ENCODE measurements at regions not wholly inside any gene's neighbourhood (a gene's known extent, or its start where the extent isn't known, plus 50 kb on each side); places are given as distances from the start of the nearest gene placed in this dataset.

DNA sequence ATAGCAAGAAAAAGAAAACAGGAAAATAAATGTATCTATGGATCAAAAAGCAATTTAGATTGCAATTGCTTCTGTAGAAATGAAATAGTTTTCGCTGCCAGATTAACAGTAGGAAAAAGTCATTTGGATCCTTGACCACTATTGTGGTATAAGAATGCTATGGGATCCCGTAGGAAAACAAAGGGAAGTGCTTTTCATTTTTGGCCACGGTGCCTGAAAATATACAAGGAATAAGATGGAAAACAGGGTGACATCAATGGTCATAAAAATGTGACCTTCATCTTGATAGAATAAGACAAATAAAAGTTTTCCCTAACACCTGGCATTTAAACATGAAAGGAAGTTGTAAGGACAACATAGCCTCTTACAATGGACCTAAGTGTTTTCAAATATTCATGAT lies 622.8 kb downstream of the DACH1 start:
- H2AFZ ChIP-seq (ENCODE audit: control insufficient read depth, low read length): no peak overlapping the region
- H3K9ac ChIP-seq (ENCODE audit: control insufficient read depth, extremely low read depth, insufficient read depth, low read length): no peak overlapping the region
- no peaks in the 10 kb centered on the region for H4K20me1 ChIP-seq (ENCODE audit: control insufficient read depth, extremely low read depth, insufficient read depth, low read length)
- dilution Hi-C loops (cut with MboI; ENCODE audit: extremely low pct_ligation_motif_present, low sequenced_read_pairs): no loop called here
- no peak for TF ChIP-seq EZH2 (IDR thresholded peaks at IDR 0.05; ENCODE audit: low read length)
- TF ChIP-seq, protein P1, sequence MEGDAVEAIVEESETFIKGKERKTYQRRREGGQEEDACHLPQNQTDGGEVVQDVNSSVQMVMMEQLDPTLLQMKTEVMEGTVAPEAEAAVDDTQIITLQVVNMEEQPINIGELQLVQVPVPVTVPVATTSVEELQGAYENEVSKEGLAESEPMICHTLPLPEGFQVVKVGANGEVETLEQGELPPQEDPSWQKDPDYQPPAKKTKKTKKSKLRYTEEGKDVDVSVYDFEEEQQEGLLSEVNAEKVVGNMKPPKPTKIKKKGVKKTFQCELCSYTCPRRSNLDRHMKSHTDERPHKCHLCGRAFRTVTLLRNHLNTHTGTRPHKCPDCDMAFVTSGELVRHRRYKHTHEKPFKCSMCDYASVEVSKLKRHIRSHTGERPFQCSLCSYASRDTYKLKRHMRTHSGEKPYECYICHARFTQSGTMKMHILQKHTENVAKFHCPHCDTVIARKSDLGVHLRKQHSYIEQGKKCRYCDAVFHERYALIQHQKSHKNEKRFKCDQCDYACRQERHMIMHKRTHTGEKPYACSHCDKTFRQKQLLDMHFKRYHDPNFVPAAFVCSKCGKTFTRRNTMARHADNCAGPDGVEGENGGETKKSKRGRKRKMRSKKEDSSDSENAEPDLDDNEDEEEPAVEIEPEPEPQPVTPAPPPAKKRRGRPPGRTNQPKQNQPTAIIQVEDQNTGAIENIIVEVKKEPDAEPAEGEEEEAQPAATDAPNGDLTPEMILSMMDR (optimal IDR thresholded peaks at IDR 0.05 in 1 of 3, IDR thresholded peaks at IDR 0.05 in 1 of 3, conservative IDR thresholded peaks at IDR 0.05 in 1 of 3; ENCODE audit: extremely low read depth in 1 of 3, insufficient read depth in 2 of 3, low read length in 3 of 3): no peak
- no peak overlapping the region for H3K4me3 ChIP-seq (ENCODE audit: control insufficient read depth in 2 of 3, extremely low read depth in 1 of 3, insufficient read depth in 2 of 3, low read depth in 1 of 3, low read length in 3 of 3)
- DNase-seq (ENCODE audit: low read depth, low spot score): no peak
- H3K9me1 ChIP-seq (ENCODE audit: control insufficient read depth, extremely low read depth, insufficient read depth, low read length): no peaks in the 10 kb centered on the region
- H3K4me1 ChIP-seq (ENCODE audit: control insufficient read depth, extremely low read depth, insufficient read depth, low read length): no peaks in the 10 kb centered on the region
- no peak for FAIRE-seq
- no peaks in the 10 kb centered on the region for H3K79me2 ChIP-seq (ENCODE audit: control insufficient read depth, insufficient read depth, low read length)
- no peaks in the 10 kb centered on the region for H3K9me3 ChIP-seq (ENCODE audit: control insufficient read depth, low read depth, low read length)
- H3K36me3 ChIP-seq (ENCODE audit: control insufficient read depth in 2 of 2, extremely low read depth in 1 of 2, insufficient read depth in 2 of 2, low read length in 2 of 2): no peaks in the 10 kb centered on the region
- no peaks in the 10 kb centered on the region for H3K27me3 ChIP-seq (ENCODE audit: control insufficient read depth, extremely low read depth, insufficient read depth, low read length)
- H3K4me2 ChIP-seq (ENCODE audit: control insufficient read depth, extremely low read depth, insufficient read depth, low read depth, low read length): no peak overlapping the region
- H3K27ac ChIP-seq (ENCODE audit: control insufficient read depth, insufficient read depth, low read length): no peak overlapping the region

DNA sequence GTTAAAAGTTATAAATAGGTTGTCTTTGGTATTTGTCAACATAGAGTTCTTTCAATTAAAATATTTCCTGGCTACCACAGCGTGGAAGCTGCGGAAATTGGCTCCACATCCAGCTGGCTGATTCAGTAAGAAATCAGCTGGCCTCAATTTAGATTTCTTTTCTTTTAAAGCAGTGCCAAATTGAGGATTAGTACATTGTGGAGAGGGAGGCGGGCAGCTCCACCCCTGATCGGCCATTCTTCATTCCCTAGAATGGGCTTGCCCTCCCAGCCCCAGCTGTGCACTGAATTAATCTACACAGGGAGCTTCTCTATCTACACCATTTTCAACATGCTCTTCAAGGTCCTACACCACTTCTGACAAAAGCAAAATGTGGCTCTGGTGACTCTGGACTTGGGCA lies 624.8 kb downstream of the DACH1 start:
- DNase-seq (ENCODE audit: low read depth, low spot score): no peak
- no peaks in the 10 kb centered on the region for H3K4me1 ChIP-seq (ENCODE audit: control insufficient read depth, extremely low read depth, insufficient read depth, low read length)
- no peak overlapping the region for H3K4me3 ChIP-seq (ENCODE audit: control insufficient read depth in 2 of 3, extremely low read depth in 1 of 3, insufficient read depth in 2 of 3, low read depth in 1 of 3, low read length in 3 of 3)
- no peak for FAIRE-seq
- no peaks in the 10 kb centered on the region for H3K9me3 ChIP-seq (ENCODE audit: control insufficient read depth, low read depth, low read length)
- H3K4me2 ChIP-seq (ENCODE audit: control insufficient read depth, extremely low read depth, insufficient read depth, low read depth, low read length): no peak overlapping the region
- no peaks in the 10 kb centered on the region for H3K36me3 ChIP-seq (ENCODE audit: control insufficient read depth in 2 of 2, extremely low read depth in 1 of 2, insufficient read depth in 2 of 2, low read length in 2 of 2)
- no peaks in the 10 kb centered on the region for H4K20me1 ChIP-seq (ENCODE audit: control insufficient read depth, extremely low read depth, insufficient read depth, low read length)
- no peak overlapping the region for H3K9ac ChIP-seq (ENCODE audit: control insufficient read depth, extremely low read depth, insufficient read depth, low read length)
- no peak overlapping the region for H2AFZ ChIP-seq (ENCODE audit: control insufficient read depth, low read length)
- dilution Hi-C loops (cut with MboI; ENCODE audit: extremely low pct_ligation_motif_present, low sequenced_read_pairs): no loop called here
- no peak overlapping the region for H3K27ac ChIP-seq (ENCODE audit: control insufficient read depth, insufficient read depth, low read length)
- H3K9me1 ChIP-seq (ENCODE audit: control insufficient read depth, extremely low read depth, insufficient read depth, low read length): no peaks in the 10 kb centered on the region
- TF ChIP-seq, protein P1 (optimal IDR thresholded peaks at IDR 0.05 in 1 of 3, IDR thresholded peaks at IDR 0.05 in 1 of 3, conservative IDR thresholded peaks at IDR 0.05 in 1 of 3; ENCODE audit: extremely low read depth in 1 of 3, insufficient read depth in 2 of 3, low read length in 3 of 3): no peak
- TF ChIP-seq EZH2 (IDR thresholded peaks at IDR 0.05; ENCODE audit: low read length): no peak
- H3K27me3 ChIP-seq (ENCODE audit: control insufficient read depth, extremely low read depth, insufficient read depth, low read length): no peaks in the 10 kb centered on the region
- H3K79me2 ChIP-seq (ENCODE audit: control insufficient read depth, insufficient read depth, low read length): no peaks in the 10 kb centered on the region
